Sigmoid colon (tissue), 6 donors: ENCODE measurements at regions not wholly inside any gene's neighbourhood (a gene's known extent, or its start where the extent isn't known, plus 50 kb on each side); places are given as distances from the start of the nearest gene placed in this dataset.

Source experiments
- DNase-seq: peaks from one replicate; pipeline ENCODE4 v3.0.0-alpha.2; 2019
- H3K27ac ChIP-seq, 4 donors: fragments of 200-600 bp; sonication (generic); one replicate each; pipeline ENCODE4 v1.5.1; 2016 to 2019; ENCODE audit warnings: mild to moderate bottlenecking in 1 of 4
- H3K27me3 ChIP-seq, 3 donors: fragments of 200-600 bp; sonication (generic); one replicate each; pipeline ENCODE4 v1.5.1; 2019; ENCODE audit warnings: mild to moderate bottlenecking in 1 of 3
- H3K36me3 ChIP-seq, 4 donors: fragments of 200-600 bp; sonication (generic); one replicate each; pipeline ENCODE4 v1.5.1; 2016 to 2019
- H3K4me1 ChIP-seq, 4 donors: fragments of 200-600 bp; sonication (generic); one replicate each; pipeline ENCODE4 v1.5.1; 2017 to 2019
- H3K4me3 ChIP-seq, 4 donors: fragments of 200-600 bp; sonication (generic); one replicate each; pipeline ENCODE4 v1.5.1; 2017 to 2019; ENCODE audit warnings: mild to moderate bottlenecking in 2 of 4, moderate library complexity in 1 of 4
- H3K9me3 ChIP-seq, 4 donors: fragments of 200-600 bp in 3 of 4; sonication (generic) in 3 of 4; one replicate each; pipeline versions ENCODE4 v1.5.1 to v1.6.1; 2013 to 2019
- EP300 ChIP-seq, 4 donors: sonication (generic); formaldehyde crosslinking; IDR thresholded peaks; one replicate each; pipeline ENCODE4 v1.6.1; 2017; ENCODE audit warnings: antibody characterized with exemption in 4 of 4
- POLR2A ChIP-seq, 2 donors: fragments of 450-650 bp; IDR thresholded peaks; one replicate each; pipeline ENCODE4 v1.6.1; 2016; ENCODE audit warnings: antibody characterized with exemption in 2 of 2, mild to moderate bottlenecking in 2 of 2, moderate library complexity in 2 of 2
- POLR2AphosphoS5 ChIP-seq, 4 donors: sonication (generic); formaldehyde crosslinking; IDR thresholded peaks; one replicate each; pipeline ENCODE4 v1.6.1; 2017; ENCODE audit warnings: antibody characterized with exemption in 4 of 4
- WGBS, 2 donors: extraction: QIAGEN DNeasy Blood & Tissue Kit; methylation state at CpG; one replicate each; pipeline ENCODE4 v1.1.7; 2013; 5-methylcytosine and 5-hydroxymethylcytosine counted together
- intact Hi-C: fragments of 100-400 bp; cut with DNase I; formaldehyde crosslinking; loops from one replicate; pipeline ENCODE4 v1.15.1; 2023
- TF ChIP-seq, protein P1 (sequence below), 4 experiments: fragments of 450-650 bp in 3 of 4; fragments of 200-600 bp in 1 of 4; IDR thresholded peaks; one replicate each; pipeline ENCODE4 v1.5.1; 2016 to 2019; ENCODE audit warnings: antibody characterized with exemption in 4 of 4, mild to moderate bottlenecking in 3 of 4, moderate library complexity in 2 of 4
- donor health status: healthy with polysubstance abuse.
- donor health status: healthy.

DNA sequence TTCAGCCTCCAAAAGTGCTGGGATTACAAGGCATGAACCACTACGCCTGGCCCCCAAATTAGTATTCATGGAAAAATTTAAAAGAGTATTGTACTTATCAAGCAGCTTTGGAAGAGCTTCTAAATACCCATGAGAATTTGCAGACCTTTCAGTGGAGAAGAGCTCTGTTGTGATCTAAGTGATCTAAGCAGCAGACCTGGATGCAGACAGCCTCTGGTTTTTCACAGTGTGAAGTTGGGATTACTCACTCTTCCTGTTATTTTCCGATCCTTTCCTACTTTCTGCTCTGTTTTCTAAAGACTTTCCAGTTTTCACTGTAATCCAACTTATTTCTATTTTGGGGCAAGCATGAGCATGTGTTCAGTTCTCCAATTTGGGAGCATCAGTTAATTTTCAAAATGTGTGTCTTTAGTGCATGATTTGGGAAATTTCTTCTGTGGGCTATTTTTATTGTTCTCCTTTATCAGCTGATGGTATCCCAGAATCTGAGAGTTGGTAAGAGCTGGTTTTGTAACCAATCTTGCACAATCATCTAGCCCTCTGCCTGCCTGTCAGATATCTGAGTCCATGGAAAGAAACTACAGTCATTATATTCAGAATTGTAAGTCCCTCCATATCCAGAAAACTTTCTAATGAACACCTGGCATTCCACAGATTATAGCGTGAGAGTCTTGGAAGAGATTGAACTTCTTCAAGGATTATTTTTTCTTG is 207.7 kb upstream of the DTNBP1 start:
- no peak for TF ChIP-seq POLR2AphosphoS5 (IDR thresholded peaks at IDR 0.05)
- no peak for TF ChIP-seq POLR2A (IDR thresholded peaks at IDR 0.05)
- no peak for TF ChIP-seq EP300 (IDR thresholded peaks at IDR 0.05)
- TF ChIP-seq, protein P1, sequence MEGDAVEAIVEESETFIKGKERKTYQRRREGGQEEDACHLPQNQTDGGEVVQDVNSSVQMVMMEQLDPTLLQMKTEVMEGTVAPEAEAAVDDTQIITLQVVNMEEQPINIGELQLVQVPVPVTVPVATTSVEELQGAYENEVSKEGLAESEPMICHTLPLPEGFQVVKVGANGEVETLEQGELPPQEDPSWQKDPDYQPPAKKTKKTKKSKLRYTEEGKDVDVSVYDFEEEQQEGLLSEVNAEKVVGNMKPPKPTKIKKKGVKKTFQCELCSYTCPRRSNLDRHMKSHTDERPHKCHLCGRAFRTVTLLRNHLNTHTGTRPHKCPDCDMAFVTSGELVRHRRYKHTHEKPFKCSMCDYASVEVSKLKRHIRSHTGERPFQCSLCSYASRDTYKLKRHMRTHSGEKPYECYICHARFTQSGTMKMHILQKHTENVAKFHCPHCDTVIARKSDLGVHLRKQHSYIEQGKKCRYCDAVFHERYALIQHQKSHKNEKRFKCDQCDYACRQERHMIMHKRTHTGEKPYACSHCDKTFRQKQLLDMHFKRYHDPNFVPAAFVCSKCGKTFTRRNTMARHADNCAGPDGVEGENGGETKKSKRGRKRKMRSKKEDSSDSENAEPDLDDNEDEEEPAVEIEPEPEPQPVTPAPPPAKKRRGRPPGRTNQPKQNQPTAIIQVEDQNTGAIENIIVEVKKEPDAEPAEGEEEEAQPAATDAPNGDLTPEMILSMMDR (IDR thresholded peaks at IDR 0.05) = no peak
- no peaks in the 10 kb centered on the region for H3K9me3 ChIP-seq
- no peaks in the 10 kb centered on the region for H3K36me3 ChIP-seq
- intact Hi-C loops = no loop called here
- no peaks in the 10 kb centered on the region for H3K27me3 ChIP-seq
- H3K27ac ChIP-seq = peak overlapping the region in 2 of 4 donors; percentile 12 to 38
- peaks cover 0 to 13% (median 6%) of the 10 kb centered on the region in 4 donors for H3K4me1 ChIP-seq
- DNase-seq = no peak
- 73 to 86% methylated on average over 3 of the region's 3 CpGs for WGBS, 2 donors
- H3K4me3 ChIP-seq = no peak overlapping the region

DNA sequence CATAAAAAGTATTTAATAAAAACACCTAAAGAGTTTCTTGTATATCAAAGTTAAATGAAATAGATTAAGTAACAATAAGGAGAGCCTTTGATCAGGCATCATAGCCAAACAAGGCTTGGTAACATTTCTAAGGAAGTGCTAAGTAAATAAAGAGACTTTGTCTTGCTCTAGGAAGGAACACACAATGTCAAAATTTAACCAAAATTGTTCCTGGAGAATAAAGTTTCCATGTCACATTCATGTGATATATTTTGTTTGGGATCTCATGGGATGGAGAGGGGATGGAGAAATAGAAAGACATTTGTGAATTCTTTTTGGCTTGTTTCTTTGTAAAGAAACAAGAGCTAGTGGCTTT is 201.9 kb upstream of the DTNBP1 start:
- Histone ChIP-seq H3K36me3 (no peaks in the 10 kb centered on the region), H3K4me1 (peaks cover 0 to 6% (median 2%) of the 10 kb centered on the region in 4 donors), H3K27me3 (no peaks in the 10 kb centered on the region), H3K27ac (peak overlapping the region in 2 of 4 donors; percentile 35 to 48), H3K4me3 (no peak overlapping the region), H3K9me3 (no peaks in the 10 kb centered on the region)
- intact Hi-C loops = no loop called here
- no peak for DNase-seq
- TF ChIP-seq POLR2AphosphoS5 (IDR thresholded peaks at IDR 0.05) (no peak), POLR2A (IDR thresholded peaks at IDR 0.05) (no peak), EP300 (IDR thresholded peaks at IDR 0.05) (no peak)
- TF ChIP-seq, protein P1 (IDR thresholded peaks at IDR 0.05) = no peak

DNA sequence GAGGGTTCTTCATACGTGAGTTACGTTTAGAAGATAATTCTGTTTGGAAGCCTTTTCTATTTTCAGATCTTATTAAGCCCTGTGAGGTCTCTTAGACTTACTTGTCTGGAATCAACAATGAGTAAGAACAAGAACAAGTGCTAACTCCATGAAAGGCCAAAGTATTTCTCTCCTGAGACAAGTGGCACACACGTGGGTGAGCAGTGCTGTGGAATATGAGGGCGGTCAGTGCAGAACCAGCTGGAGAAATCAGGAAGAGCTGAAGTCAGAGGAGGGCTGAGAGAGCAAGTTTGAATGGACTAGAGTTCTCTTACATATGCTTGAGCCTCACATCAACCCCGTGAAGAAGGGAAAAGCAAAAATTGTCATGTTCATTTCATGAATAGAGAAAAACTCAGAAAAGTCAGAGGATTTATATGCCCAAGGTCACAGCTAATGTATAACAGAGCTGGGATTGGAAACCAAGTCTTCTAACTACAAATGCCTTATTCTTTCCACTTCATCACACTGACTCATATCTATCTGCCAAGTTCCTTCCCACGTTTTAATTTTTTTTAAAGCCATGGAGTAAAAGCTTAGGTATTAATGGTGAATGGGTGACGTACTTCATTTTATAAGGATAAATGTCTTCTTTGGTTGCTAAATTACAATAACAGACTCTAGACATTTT is 201.3 kb upstream of the DTNBP1 start:
- H3K36me3 ChIP-seq = no peaks in the 10 kb centered on the region
- peak overlapping the region in 2 of 4 donors; percentile 35 to 48 for H3K27ac ChIP-seq
- intact Hi-C loops = no loop called here
- no peaks in the 10 kb centered on the region for H3K9me3 ChIP-seq
- no peaks in the 10 kb centered on the region for H3K27me3 ChIP-seq
- H3K4me3 ChIP-seq = no peak overlapping the region
- peaks cover 0 to 6% (median 2%) of the 10 kb centered on the region in 4 donors for H3K4me1 ChIP-seq
- TF ChIP-seq POLR2A (IDR thresholded peaks at IDR 0.05) (no peak), POLR2AphosphoS5 (IDR thresholded peaks at IDR 0.05) (peak in 1 of 4 donors; percentile 18)
- TF ChIP-seq, protein P1 (IDR thresholded peaks at IDR 0.05) = no peak
- no peak for DNase-seq
- WGBS, 2 donors = 79 to 82% methylated on average over 7 of the region's 7 CpGs

- intact Hi-C loops = no loop called here
- no peak for TF ChIP-seq EP300 (IDR thresholded peaks at IDR 0.05)
- TF ChIP-seq, protein P1 (IDR thresholded peaks at IDR 0.05) = no peak
- no peak for TF ChIP-seq POLR2AphosphoS5 (IDR thresholded peaks at IDR 0.05)
- no peak for TF ChIP-seq POLR2A (IDR thresholded peaks at IDR 0.05)
Measured at GRCh38 chr6:15862810-15863209, 200.0 kb upstream of the DTNBP1 start.

More at GRCh38 chr6:15862810-15863209, 200.0 kb upstream of the DTNBP1 start:
- no peak overlapping the region for H3K27ac ChIP-seq
- no peaks in the 10 kb centered on the region for H3K27me3 ChIP-seq
- 72 to 94% methylated on average over 1 of the region's 1 CpG for WGBS, 2 donors
- DNase-seq = no peak
- H3K36me3 ChIP-seq = no peaks in the 10 kb centered on the region
- no peaks in the 10 kb centered on the region for H3K9me3 ChIP-seq
- H3K4me3 ChIP-seq = no peak overlapping the region
- H3K4me1 ChIP-seq = peaks cover 0 to 6% (median 2%) of the 10 kb centered on the region in 4 donors
